ENCODE measurements at regions not wholly inside any gene's neighbourhood (a gene's known extent, or its start where the extent isn't known, plus 50 kb on each side); places are given as distances from the start of the nearest gene placed in this dataset.
"Not testable (repeated sequence)": the region's sequence is repeated elsewhere in the genome, so short reads cannot be mapped to it uniquely, and the experiment has no call there.

DNA sequence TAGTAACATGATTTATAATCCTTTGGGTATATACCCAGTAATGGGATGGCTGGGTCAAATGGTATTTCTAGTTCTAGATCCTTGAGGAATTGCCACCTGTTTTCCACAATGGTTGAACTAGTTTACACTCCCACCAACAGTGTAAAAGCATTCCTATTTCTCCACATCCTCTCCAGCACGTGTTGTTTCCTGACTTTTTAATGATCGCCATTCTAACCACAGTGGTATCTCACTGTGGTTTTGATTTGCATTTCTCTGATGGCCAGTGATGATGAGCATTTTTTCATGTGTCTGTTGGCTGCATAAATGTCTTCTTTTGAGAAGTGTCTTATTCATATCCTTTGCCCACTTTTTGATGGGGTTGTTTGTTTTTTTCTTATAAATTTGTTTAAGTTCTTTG lies 152.6 kb upstream of the PFN2 start:
- TF ChIP-seq, protein P1, sequence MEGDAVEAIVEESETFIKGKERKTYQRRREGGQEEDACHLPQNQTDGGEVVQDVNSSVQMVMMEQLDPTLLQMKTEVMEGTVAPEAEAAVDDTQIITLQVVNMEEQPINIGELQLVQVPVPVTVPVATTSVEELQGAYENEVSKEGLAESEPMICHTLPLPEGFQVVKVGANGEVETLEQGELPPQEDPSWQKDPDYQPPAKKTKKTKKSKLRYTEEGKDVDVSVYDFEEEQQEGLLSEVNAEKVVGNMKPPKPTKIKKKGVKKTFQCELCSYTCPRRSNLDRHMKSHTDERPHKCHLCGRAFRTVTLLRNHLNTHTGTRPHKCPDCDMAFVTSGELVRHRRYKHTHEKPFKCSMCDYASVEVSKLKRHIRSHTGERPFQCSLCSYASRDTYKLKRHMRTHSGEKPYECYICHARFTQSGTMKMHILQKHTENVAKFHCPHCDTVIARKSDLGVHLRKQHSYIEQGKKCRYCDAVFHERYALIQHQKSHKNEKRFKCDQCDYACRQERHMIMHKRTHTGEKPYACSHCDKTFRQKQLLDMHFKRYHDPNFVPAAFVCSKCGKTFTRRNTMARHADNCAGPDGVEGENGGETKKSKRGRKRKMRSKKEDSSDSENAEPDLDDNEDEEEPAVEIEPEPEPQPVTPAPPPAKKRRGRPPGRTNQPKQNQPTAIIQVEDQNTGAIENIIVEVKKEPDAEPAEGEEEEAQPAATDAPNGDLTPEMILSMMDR (IDR thresholded peaks at IDR 0.05), result not testable (repeated sequence)
- not testable (repeated sequence) for TF ChIP-seq POLR2A (IDR thresholded peaks at IDR 0.05); POLR2AphosphoS5 (IDR thresholded peaks at IDR 0.05; ENCODE audit: insufficient read depth in 1 of 2, low read depth in 1 of 2)
